ENCODE measurements at regions not wholly inside any gene's neighbourhood (a gene's known extent, or its start where the extent isn't known, plus 50 kb on each side); places are given as distances from the start of the nearest gene placed in this dataset.

GRCh38 chr12:125259178-125259867 lies 194.1 kb downstream of the AACS start:
- no peak for TF ChIP-seq CTCF (IDR thresholded peaks at IDR 0.05; ENCODE audit: borderline replicate concordance, extremely low read depth, insufficient read depth)
- Histone ChIP-seq H3K27me3 (ENCODE audit: control insufficient read depth, insufficient read depth, low read length) (no peaks in the 10 kb centered on the region), H3K27ac (ENCODE audit: low read depth in 2 of 2, low read length in 2 of 2) (no peak overlapping the region), H3K36me3 (ENCODE audit: control insufficient read depth in 2 of 3, insufficient read depth in 3 of 3, low read length in 3 of 3) (no peaks in the 10 kb centered on the region), H3K9ac (ENCODE audit: low read length in 3 of 3) (no peak overlapping the region), H3K4me3 (ENCODE audit: low read length in 3 of 3) (no peak overlapping the region), H3K4me1 (ENCODE audit: control insufficient read depth in 2 of 3, insufficient read depth in 2 of 3, low read depth in 1 of 3, low read length in 3 of 3) (no peaks in the 10 kb centered on the region), H3K9me3 (ENCODE audit: control insufficient read depth in 2 of 3, insufficient read depth in 1 of 3, low read length in 3 of 3) (peaks cover 0 to 4% (median 0%) of the 10 kb centered on the region in 3 donors)
- intact Hi-C loops (cut with DNase I): no loop called here
- FAIRE-seq: no peak
- peak in 3 of 5 donors; percentile 35 to 87 (median 84) for DNase-seq

- Histone ChIP-seq H3K36me3 (ENCODE audit: control insufficient read depth in 2 of 3, insufficient read depth in 3 of 3, low read length in 3 of 3) (no peaks in the 10 kb centered on the region), H3K27me3 (ENCODE audit: control insufficient read depth, insufficient read depth, low read length) (no peaks in the 10 kb centered on the region), H3K9ac (ENCODE audit: low read length in 3 of 3) (no peak overlapping the region), H3K27ac (ENCODE audit: low read depth in 2 of 2, low read length in 2 of 2) (no peak overlapping the region), H3K9me3 (ENCODE audit: control insufficient read depth in 2 of 3, insufficient read depth in 1 of 3, low read length in 3 of 3) (peaks cover 0 to 1% (median 0%) of the 10 kb centered on the region in 3 donors), H3K4me1 (ENCODE audit: control insufficient read depth in 2 of 3, insufficient read depth in 2 of 3, low read depth in 1 of 3, low read length in 3 of 3) (no peaks in the 10 kb centered on the region), H3K4me3 (ENCODE audit: low read length in 3 of 3) (no peak overlapping the region)
- FAIRE-seq (no peak), DNase-seq (no peak)
- no peak for TF ChIP-seq CTCF (IDR thresholded peaks at IDR 0.05; ENCODE audit: borderline replicate concordance, extremely low read depth, insufficient read depth)
- intact Hi-C loops (cut with DNase I): no loop called here
These were observed 197.6 kb downstream of the AACS start for GRCh38 chr12:125262851-125263250.

GRCh38 chr12:125263385-125263784 lies 198.2 kb downstream of the AACS start:
- intact Hi-C loops (cut with DNase I): no loop called here
- Histone ChIP-seq H3K27ac (ENCODE audit: low read depth in 2 of 2, low read length in 2 of 2) (no peak overlapping the region), H3K27me3 (ENCODE audit: control insufficient read depth, insufficient read depth, low read length) (no peaks in the 10 kb centered on the region), H3K4me3 (ENCODE audit: low read length in 3 of 3) (no peak overlapping the region), H3K36me3 (ENCODE audit: control insufficient read depth in 2 of 3, insufficient read depth in 3 of 3, low read length in 3 of 3) (no peaks in the 10 kb centered on the region), H3K4me1 (ENCODE audit: control insufficient read depth in 2 of 3, insufficient read depth in 2 of 3, low read depth in 1 of 3, low read length in 3 of 3) (no peaks in the 10 kb centered on the region), H3K9ac (ENCODE audit: low read length in 3 of 3) (no peak overlapping the region), H3K9me3 (ENCODE audit: control insufficient read depth in 2 of 3, insufficient read depth in 1 of 3, low read length in 3 of 3) (no peaks in the 10 kb centered on the region)
- no peak for TF ChIP-seq CTCF (IDR thresholded peaks at IDR 0.05; ENCODE audit: borderline replicate concordance, extremely low read depth, insufficient read depth)
- FAIRE-seq (no peak), DNase-seq (no peak)

DNA sequence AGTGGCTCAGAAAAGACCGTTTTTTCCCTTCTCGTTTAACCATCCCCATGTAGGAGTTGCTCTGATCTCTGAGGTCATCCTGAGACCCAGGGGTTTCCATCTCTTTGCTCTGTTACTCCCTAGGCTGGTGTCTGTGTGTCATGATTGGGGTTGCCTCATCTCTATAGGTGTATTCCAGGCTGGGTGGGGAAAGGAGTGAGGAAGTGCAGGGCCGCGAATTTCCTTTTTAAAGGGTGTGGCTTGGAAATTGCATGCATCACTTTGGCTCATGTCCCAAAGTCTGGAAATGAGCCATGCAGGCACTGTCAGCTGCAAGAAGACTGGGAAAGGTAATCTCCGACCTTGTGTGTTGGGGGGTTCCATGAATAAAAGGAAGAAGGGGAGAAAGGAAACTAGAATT lies 201.9 kb downstream of the AACS start:
- no peak for TF ChIP-seq CTCF (IDR thresholded peaks at IDR 0.05; ENCODE audit: borderline replicate concordance, extremely low read depth, insufficient read depth)
- H3K4me3 ChIP-seq (ENCODE audit: low read length in 3 of 3): no peak overlapping the region
- H3K4me1 ChIP-seq (ENCODE audit: control insufficient read depth in 2 of 3, insufficient read depth in 2 of 3, low read depth in 1 of 3, low read length in 3 of 3): no peaks in the 10 kb centered on the region
- H3K27ac ChIP-seq (ENCODE audit: low read depth in 2 of 2, low read length in 2 of 2): no peak overlapping the region
- no peaks in the 10 kb centered on the region for H3K36me3 ChIP-seq (ENCODE audit: control insufficient read depth in 2 of 3, insufficient read depth in 3 of 3, low read length in 3 of 3)
- intact Hi-C loops (cut with DNase I): no loop called here
- no peaks in the 10 kb centered on the region for H3K9me3 ChIP-seq (ENCODE audit: control insufficient read depth in 2 of 3, insufficient read depth in 1 of 3, low read length in 3 of 3)
- H3K9ac ChIP-seq (ENCODE audit: low read length in 3 of 3): no peak overlapping the region
- FAIRE-seq (no peak), DNase-seq (no peak)
- no peaks in the 10 kb centered on the region for H3K27me3 ChIP-seq (ENCODE audit: control insufficient read depth, insufficient read depth, low read length)
